ENCODE measurements at regions not wholly inside any gene's neighbourhood (a gene's known extent, or its start where the extent isn't known, plus 50 kb on each side); places are given as distances from the start of the nearest gene placed in this dataset.

DNA sequence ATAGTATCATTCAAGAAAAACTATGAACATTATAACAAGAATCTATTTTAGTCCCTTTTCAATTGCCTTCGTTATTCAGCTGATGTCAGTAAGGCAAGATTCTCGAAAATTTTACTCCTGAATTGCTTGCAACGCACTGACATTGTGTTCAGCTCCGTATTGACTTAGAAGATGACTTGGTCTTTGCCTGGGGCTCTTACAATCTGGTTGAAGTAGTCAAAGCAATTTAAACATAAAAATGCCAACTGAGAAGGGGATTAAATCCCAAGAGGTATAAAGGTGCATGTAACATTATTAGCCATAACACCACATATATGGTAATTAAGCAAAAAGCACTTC, 507.1 kb downstream of the CENPC start:
- FAIRE-seq (no peak), DNase-seq (ENCODE audit: insufficient read length, low spot score) (no peak)
- TF ChIP-seq SPI1 (IDR thresholded peaks at IDR 0.05; ENCODE audit: low read depth, low read length): no peak
- TF ChIP-seq PAX5 (IDR thresholded peaks at IDR 0.05; ENCODE audit: insufficient read depth, low read length, severe bottlenecking): no peak
- no peak for TF ChIP-seq TAF1 (IDR thresholded peaks at IDR 0.05; ENCODE audit: low read depth, low read length)
- no peak for TF ChIP-seq POLR2AphosphoS5 (IDR thresholded peaks at IDR 0.05; ENCODE audit: low read depth, low read length)
- TF ChIP-seq POU2F2 (IDR thresholded peaks at IDR 0.05; ENCODE audit: low read depth, low read length): no peak
- no peak for TF ChIP-seq POLR2A (IDR thresholded peaks at IDR 0.05; ENCODE audit: low read depth, low read length)

- DNase-seq (ENCODE audit: insufficient read length, low spot score): no peak
- no peak for FAIRE-seq
- no peak for TF ChIP-seq POLR2A (IDR thresholded peaks at IDR 0.05; ENCODE audit: low read depth, low read length)
- no peak for TF ChIP-seq POLR2AphosphoS5 (IDR thresholded peaks at IDR 0.05; ENCODE audit: low read depth, low read length)
- TF ChIP-seq PAX5 (IDR thresholded peaks at IDR 0.05; ENCODE audit: insufficient read depth, low read length, severe bottlenecking): no peak
- TF ChIP-seq TAF1 (IDR thresholded peaks at IDR 0.05; ENCODE audit: low read depth, low read length): no peak
- TF ChIP-seq SPI1 (IDR thresholded peaks at IDR 0.05; ENCODE audit: low read depth, low read length): no peak
- TF ChIP-seq POU2F2 (IDR thresholded peaks at IDR 0.05; ENCODE audit: low read depth, low read length): no peak
These were observed 507.6 kb downstream of the CENPC start for GRCh38 chr4:67037504-67038227.

DNA sequence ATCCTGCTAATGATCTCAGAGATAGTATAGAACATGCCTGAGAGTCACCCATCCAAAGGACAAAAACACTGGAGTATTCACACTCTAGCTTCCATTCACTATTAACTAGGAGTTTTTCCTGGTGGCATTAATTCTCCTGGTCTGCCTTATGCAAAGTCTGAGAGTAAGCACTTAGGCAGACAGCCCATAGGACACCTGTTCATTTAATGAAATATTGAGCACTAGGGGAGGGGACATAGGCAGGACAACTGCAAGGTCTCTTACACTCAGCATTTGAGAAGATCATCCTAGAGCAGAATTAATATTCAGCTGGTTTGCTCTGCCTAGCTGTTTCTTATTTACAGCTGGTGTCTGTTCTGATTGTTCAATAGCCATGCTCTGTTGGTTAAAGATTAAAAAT, 508.5 kb downstream of the CENPC start:
- TF ChIP-seq TAF1 (IDR thresholded peaks at IDR 0.05; ENCODE audit: low read depth, low read length): no peak
- no peak for TF ChIP-seq POLR2A (IDR thresholded peaks at IDR 0.05; ENCODE audit: low read depth, low read length)
- TF ChIP-seq POU2F2 (IDR thresholded peaks at IDR 0.05; ENCODE audit: low read depth, low read length): no peak
- no peak for TF ChIP-seq SPI1 (IDR thresholded peaks at IDR 0.05; ENCODE audit: low read depth, low read length)
- TF ChIP-seq PAX5 (IDR thresholded peaks at IDR 0.05; ENCODE audit: insufficient read depth, low read length, severe bottlenecking): no peak
- no peak for TF ChIP-seq POLR2AphosphoS5 (IDR thresholded peaks at IDR 0.05; ENCODE audit: low read depth, low read length)
- DNase-seq (ENCODE audit: insufficient read length, low spot score): no peak
- no peak for FAIRE-seq

- DNase-seq (ENCODE audit: insufficient read length, low spot score): no peak
- FAIRE-seq: no peak
- TF ChIP-seq PAX5 (IDR thresholded peaks at IDR 0.05; ENCODE audit: insufficient read depth, low read length, severe bottlenecking) (no peak), SPI1 (IDR thresholded peaks at IDR 0.05; ENCODE audit: low read depth, low read length) (no peak), POLR2A (IDR thresholded peaks at IDR 0.05; ENCODE audit: low read depth, low read length) (no peak), POU2F2 (IDR thresholded peaks at IDR 0.05; ENCODE audit: low read depth, low read length) (no peak)
These were observed 509.3 kb downstream of the CENPC start for GRCh38 chr4:67035986-67036385.

DNA sequence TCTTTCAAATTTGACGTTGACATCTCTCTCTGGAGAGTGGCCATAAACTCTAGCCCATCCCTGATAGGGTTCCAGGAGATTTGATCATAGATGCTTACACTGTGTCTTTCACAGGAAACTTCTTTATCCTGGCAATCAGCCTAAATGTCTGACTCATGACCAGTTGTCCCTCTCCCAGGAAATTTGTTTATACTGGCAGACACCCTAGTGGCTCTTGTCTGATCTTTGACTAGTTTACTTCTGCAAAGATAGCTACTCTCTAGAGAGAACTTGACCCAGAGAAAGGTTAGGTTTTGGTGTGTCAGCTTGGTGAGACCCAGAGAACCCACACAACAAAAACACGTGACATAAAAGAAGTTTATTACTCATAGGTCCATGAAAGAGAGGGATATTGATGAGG, 509.8 kb downstream of the CENPC start:
- TF ChIP-seq TAF1 (IDR thresholded peaks at IDR 0.05; ENCODE audit: low read depth, low read length) (no peak), PAX5 (IDR thresholded peaks at IDR 0.05; ENCODE audit: insufficient read depth, low read length, severe bottlenecking) (no peak), POLR2AphosphoS5 (IDR thresholded peaks at IDR 0.05; ENCODE audit: low read depth, low read length) (no peak), SPI1 (IDR thresholded peaks at IDR 0.05; ENCODE audit: low read depth, low read length) (no peak), POU2F2 (IDR thresholded peaks at IDR 0.05; ENCODE audit: low read depth, low read length) (no peak), POLR2A (IDR thresholded peaks at IDR 0.05; ENCODE audit: low read depth, low read length) (no peak)
- DNase-seq (ENCODE audit: insufficient read length, low spot score): no peak
- FAIRE-seq: no peak

DNA sequence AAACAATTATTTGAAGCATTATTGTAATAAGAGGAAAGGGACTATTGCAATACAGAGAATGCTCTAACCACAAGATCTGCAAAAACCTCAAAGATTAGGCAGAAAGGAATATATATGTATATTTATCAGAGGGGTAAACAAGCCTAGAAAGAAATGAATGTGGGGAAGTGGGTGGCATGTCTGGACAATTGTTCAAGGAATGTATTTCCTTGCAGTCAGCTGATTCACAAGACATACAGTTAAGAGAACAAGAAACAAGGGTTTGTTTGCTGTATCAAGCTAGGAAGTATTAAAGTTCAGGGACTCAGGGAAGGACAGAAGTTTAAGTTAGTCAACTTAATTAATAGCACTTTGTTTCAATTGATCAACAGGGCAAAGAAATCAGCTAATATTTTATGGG, 514.7 kb downstream of the CENPC start:
- FAIRE-seq (no peak), DNase-seq (ENCODE audit: insufficient read length, low spot score) (no peak)
- TF ChIP-seq POLR2A (IDR thresholded peaks at IDR 0.05; ENCODE audit: low read depth, low read length) (no peak), TAF1 (IDR thresholded peaks at IDR 0.05; ENCODE audit: low read depth, low read length) (no peak), SPI1 (IDR thresholded peaks at IDR 0.05; ENCODE audit: low read depth, low read length) (no peak), PAX5 (IDR thresholded peaks at IDR 0.05; ENCODE audit: insufficient read depth, low read length, severe bottlenecking) (no peak), POU2F2 (IDR thresholded peaks at IDR 0.05; ENCODE audit: low read depth, low read length) (no peak), POLR2AphosphoS5 (IDR thresholded peaks at IDR 0.05; ENCODE audit: low read depth, low read length) (no peak)

DNA sequence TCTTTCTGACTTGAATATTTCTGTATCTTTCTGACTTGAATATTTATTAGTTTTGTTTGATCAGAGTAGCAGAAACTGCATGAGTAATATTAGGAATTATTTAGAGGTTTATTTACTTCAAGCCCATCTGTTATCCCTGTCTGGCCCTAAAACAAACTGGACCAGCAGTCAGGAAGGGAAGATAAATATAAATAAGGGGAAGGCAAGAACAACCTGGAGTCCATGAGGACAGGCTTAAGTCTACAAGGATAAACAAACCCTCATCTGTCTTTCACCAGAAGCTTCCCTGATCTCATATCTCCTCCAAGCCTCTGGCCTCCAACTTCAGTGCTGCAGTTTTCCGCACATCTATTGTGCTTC, 524.9 kb downstream of the CENPC start:
- no peak for DNase-seq (ENCODE audit: insufficient read length, low spot score)
- FAIRE-seq: no peak
- TF ChIP-seq SPI1 (IDR thresholded peaks at IDR 0.05; ENCODE audit: low read depth, low read length) (no peak), POU2F2 (IDR thresholded peaks at IDR 0.05; ENCODE audit: low read depth, low read length) (no peak), POLR2A (IDR thresholded peaks at IDR 0.05; ENCODE audit: low read depth, low read length) (no peak), POLR2AphosphoS5 (IDR thresholded peaks at IDR 0.05; ENCODE audit: low read depth, low read length) (no peak), TAF1 (IDR thresholded peaks at IDR 0.05; ENCODE audit: low read depth, low read length) (no peak), PAX5 (IDR thresholded peaks at IDR 0.05; ENCODE audit: insufficient read depth, low read length, severe bottlenecking) (no peak)

- no peak for FAIRE-seq
- DNase-seq (ENCODE audit: insufficient read length, low spot score): no peak
- TF ChIP-seq POLR2A (IDR thresholded peaks at IDR 0.05; ENCODE audit: low read depth, low read length): no peak
- no peak for TF ChIP-seq PAX5 (IDR thresholded peaks at IDR 0.05; ENCODE audit: insufficient read depth, low read length, severe bottlenecking)
- no peak for TF ChIP-seq SPI1 (IDR thresholded peaks at IDR 0.05; ENCODE audit: low read depth, low read length)
- no peak for TF ChIP-seq TAF1 (IDR thresholded peaks at IDR 0.05; ENCODE audit: low read depth, low read length)
- TF ChIP-seq POLR2AphosphoS5 (IDR thresholded peaks at IDR 0.05; ENCODE audit: low read depth, low read length): no peak
- TF ChIP-seq POU2F2 (IDR thresholded peaks at IDR 0.05; ENCODE audit: low read depth, low read length): no peak
These were observed 525.4 kb downstream of the CENPC start for GRCh38 chr4:67019686-67020437.

DNA sequence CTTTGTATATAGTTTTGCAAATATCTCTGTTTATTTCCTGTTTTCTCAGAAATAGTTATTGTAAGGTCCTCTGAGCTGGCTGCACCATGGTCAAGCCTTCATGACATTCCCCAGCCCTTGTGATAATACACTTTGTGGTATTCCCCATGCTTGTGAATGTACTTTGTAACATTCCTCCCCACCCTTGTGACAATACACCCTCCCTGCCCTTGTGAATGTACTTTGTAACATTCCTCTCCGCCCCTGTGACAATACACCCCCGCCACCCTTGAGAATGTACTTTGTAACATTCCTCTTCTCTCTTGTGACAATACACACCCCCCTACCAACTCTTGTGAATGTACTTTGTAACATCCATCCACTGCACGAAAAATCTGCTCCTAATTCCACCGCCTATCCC, 530.7 kb downstream of the CENPC start:
- FAIRE-seq: no peak
- TF ChIP-seq PAX5 (IDR thresholded peaks at IDR 0.05; ENCODE audit: insufficient read depth, low read length, severe bottlenecking) (no peak), POU2F2 (IDR thresholded peaks at IDR 0.05; ENCODE audit: low read depth, low read length) (no peak), POLR2AphosphoS5 (IDR thresholded peaks at IDR 0.05; ENCODE audit: low read depth, low read length) (no peak), POLR2A (IDR thresholded peaks at IDR 0.05; ENCODE audit: low read depth, low read length) (no peak), SPI1 (IDR thresholded peaks at IDR 0.05; ENCODE audit: low read depth, low read length) (no peak), TAF1 (IDR thresholded peaks at IDR 0.05; ENCODE audit: low read depth, low read length) (no peak)
- DNase-seq (ENCODE audit: insufficient read length, low spot score): no peak
